ENCODE measurements at regions not wholly inside any gene's neighbourhood (a gene's known extent, or its start where the extent isn't known, plus 50 kb on each side); places are given as distances from the start of the nearest gene placed in this dataset.

- H2AFZ ChIP-seq (ENCODE audit: low read length), result no peak overlapping the region
- H3K4me3 ChIP-seq (ENCODE audit: low read length), result no peak overlapping the region
- H3K27me3 ChIP-seq (ENCODE audit: low read length), result peaks cover 30% of the 10 kb centered on the region
- H3K4me1 ChIP-seq (ENCODE audit: insufficient read depth, low read length), result no peaks in the 10 kb centered on the region
- ATAC-seq, result no peak
- BruUV-seq (replicated peaks), result no TSS peak
- H3K9me3 ChIP-seq (ENCODE audit: low read length), result no peaks in the 10 kb centered on the region
- no peak for TF ChIP-seq EZH2phosphoT487 (IDR thresholded peaks at IDR 0.05; ENCODE audit: borderline replicate concordance, low read length)
- TF ChIP-seq, protein P1, sequence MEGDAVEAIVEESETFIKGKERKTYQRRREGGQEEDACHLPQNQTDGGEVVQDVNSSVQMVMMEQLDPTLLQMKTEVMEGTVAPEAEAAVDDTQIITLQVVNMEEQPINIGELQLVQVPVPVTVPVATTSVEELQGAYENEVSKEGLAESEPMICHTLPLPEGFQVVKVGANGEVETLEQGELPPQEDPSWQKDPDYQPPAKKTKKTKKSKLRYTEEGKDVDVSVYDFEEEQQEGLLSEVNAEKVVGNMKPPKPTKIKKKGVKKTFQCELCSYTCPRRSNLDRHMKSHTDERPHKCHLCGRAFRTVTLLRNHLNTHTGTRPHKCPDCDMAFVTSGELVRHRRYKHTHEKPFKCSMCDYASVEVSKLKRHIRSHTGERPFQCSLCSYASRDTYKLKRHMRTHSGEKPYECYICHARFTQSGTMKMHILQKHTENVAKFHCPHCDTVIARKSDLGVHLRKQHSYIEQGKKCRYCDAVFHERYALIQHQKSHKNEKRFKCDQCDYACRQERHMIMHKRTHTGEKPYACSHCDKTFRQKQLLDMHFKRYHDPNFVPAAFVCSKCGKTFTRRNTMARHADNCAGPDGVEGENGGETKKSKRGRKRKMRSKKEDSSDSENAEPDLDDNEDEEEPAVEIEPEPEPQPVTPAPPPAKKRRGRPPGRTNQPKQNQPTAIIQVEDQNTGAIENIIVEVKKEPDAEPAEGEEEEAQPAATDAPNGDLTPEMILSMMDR (conservative IDR thresholded peaks at IDR 0.05; ENCODE audit: low read depth, low read length), result no peak
- TF ChIP-seq EZH2 (IDR thresholded peaks at IDR 0.05; ENCODE audit: low read length, unreplicated experiment), result no peak
- intact Hi-C loops (cut with micrococcal nuclease), result no loop called here
- no peak for DNase-seq
- H3K9ac ChIP-seq (ENCODE audit: low read length), result no peak overlapping the region
- no peaks in the 10 kb centered on the region for H3K79me2 ChIP-seq (ENCODE audit: low read length)
- no peaks in the 10 kb centered on the region for H4K20me1 ChIP-seq (ENCODE audit: low read length)
- H3K36me3 ChIP-seq (ENCODE audit: low read depth, low read length), result no peaks in the 10 kb centered on the region
- no peaks in the 10 kb centered on the region for H3K9me2 ChIP-seq (replicated peaks; ENCODE audit: low read length)
- ChIA-PET CTCF (no interaction called here), POLR2A (ENCODE audit: unreplicated experiment) (no interaction called here)
- no peak overlapping the region for H3K27ac ChIP-seq (ENCODE audit: low read length)
- no peak overlapping the region for H3K4me2 ChIP-seq (ENCODE audit: low read length)
- no peaks in the 10 kb centered on the region for H3F3A ChIP-seq (ENCODE audit: low read length, unreplicated experiment)
Measured at GRCh38 chr4:112900416-112900815, 149.0 kb upstream of the ANK2 start.

GRCh38 chr4:112901962-112902411 is 147.5 kb upstream of the ANK2 start:
- Histone ChIP-seq H3K36me3 (ENCODE audit: low read depth, low read length) (no peaks in the 10 kb centered on the region), H3K9ac (ENCODE audit: low read length) (no peak overlapping the region), H3K79me2 (ENCODE audit: low read length) (no peaks in the 10 kb centered on the region), H2AFZ (ENCODE audit: low read length) (no peak overlapping the region), H3K9me2 (replicated peaks; ENCODE audit: low read length) (no peaks in the 10 kb centered on the region), H3K27ac (ENCODE audit: low read length) (no peak overlapping the region), H3K27me3 (ENCODE audit: low read length) (peaks cover 17% of the 10 kb centered on the region; the same call in 1 of the 2 replicates), H3K9me3 (ENCODE audit: low read length) (no peaks in the 10 kb centered on the region), H3K4me3 (ENCODE audit: low read length) (no peak overlapping the region), H3K4me2 (ENCODE audit: low read length) (no peak overlapping the region), H3K4me1 (ENCODE audit: insufficient read depth, low read length) (no peaks in the 10 kb centered on the region), H3F3A (ENCODE audit: low read length, unreplicated experiment) (no peaks in the 10 kb centered on the region), H4K20me1 (ENCODE audit: low read length) (no peaks in the 10 kb centered on the region)
- no peak for DNase-seq
- TF ChIP-seq, protein P1 (conservative IDR thresholded peaks at IDR 0.05; ENCODE audit: low read depth, low read length), result no peak
- TF ChIP-seq EZH2 (IDR thresholded peaks at IDR 0.05; ENCODE audit: low read length, unreplicated experiment) (no peak), EZH2phosphoT487 (IDR thresholded peaks at IDR 0.05; ENCODE audit: borderline replicate concordance, low read length) (no peak)
- no TSS peak for BruUV-seq (replicated peaks)
- POLR2A ChIA-PET (ENCODE audit: unreplicated experiment), result no interaction called here
- CTCF ChIA-PET, result no interaction called here
- no peak for ATAC-seq
- intact Hi-C loops (cut with micrococcal nuclease), result no loop called here

- H3K79me2 ChIP-seq (ENCODE audit: low read length), result no peaks in the 10 kb centered on the region
- no peaks in the 10 kb centered on the region for H3K9me3 ChIP-seq (ENCODE audit: low read length)
- H3F3A ChIP-seq (ENCODE audit: low read length, unreplicated experiment), result no peaks in the 10 kb centered on the region
- BruUV-seq (replicated peaks), result no TSS peak
- H3K9me2 ChIP-seq (replicated peaks; ENCODE audit: low read length), result no peaks in the 10 kb centered on the region
- H3K4me2 ChIP-seq (ENCODE audit: low read length), result no peak overlapping the region
- H4K20me1 ChIP-seq (ENCODE audit: low read length), result no peaks in the 10 kb centered on the region
- ChIA-PET CTCF (no interaction called here), POLR2A (ENCODE audit: unreplicated experiment) (no interaction called here)
- no peak overlapping the region for H2AFZ ChIP-seq (ENCODE audit: low read length)
- no peaks in the 10 kb centered on the region for H3K4me1 ChIP-seq (ENCODE audit: insufficient read depth, low read length)
- TF ChIP-seq EZH2 (IDR thresholded peaks at IDR 0.05; ENCODE audit: low read length, unreplicated experiment) (no peak), EZH2phosphoT487 (IDR thresholded peaks at IDR 0.05; ENCODE audit: borderline replicate concordance, low read length) (no peak)
- TF ChIP-seq, protein P1 (conservative IDR thresholded peaks at IDR 0.05; ENCODE audit: low read depth, low read length), result no peak
- H3K27ac ChIP-seq (ENCODE audit: low read length), result no peak overlapping the region
- intact Hi-C loops (cut with micrococcal nuclease), result no loop called here
- H3K27me3 ChIP-seq (ENCODE audit: low read length), result peaks cover 18% of the 10 kb centered on the region
- no peak overlapping the region for H3K4me3 ChIP-seq (ENCODE audit: low read length)
- no peaks in the 10 kb centered on the region for H3K36me3 ChIP-seq (ENCODE audit: low read depth, low read length)
- no peak for ATAC-seq
- no peak overlapping the region for H3K9ac ChIP-seq (ENCODE audit: low read length)
- DNase-seq, result no peak
Measured at GRCh38 chr4:112905728-112906127, 143.7 kb upstream of the ANK2 start.

Data from PC-3 (cell line).